T-cell (primary cell): ENCODE measurements at regions not wholly inside any gene's neighbourhood (a gene's known extent, or its start where the extent isn't known, plus 50 kb on each side); places are given as distances from the start of the nearest gene placed in this dataset.

Experiments
- ATAC-seq, 4 experiments: fragments of 200-7000 bp in 3 of 4; fragments of 150-1000 bp in 1 of 4; cut with Tn5 transposase; replicated peaks in 1 of 4; 1 replicate in 3 of 4; 2 replicates in 1 of 4; pipeline ENCODE4 v1.10.0; 2021; ENCODE audit warnings: moderate library complexity in 3 of 4, mild to moderate bottlenecking in 2 of 4, moderate number of reproducible peaks in 1 of 4
- CTCF ChIA-PET, 2 donors: fragments of 300-600 bp; sonication (Branson Sonifier 250); formaldehyde crosslinking; loops; one replicate each; lab custom pipeline; 2022; ENCODE audit warnings: antibody characterized with exemption in 2 of 2; lab: Charles Lee
- POLR2A ChIA-PET, 2 donors: fragments of 300-600 bp; sonication (Branson Sonifier 250); formaldehyde crosslinking; loops; one replicate each; lab custom pipeline; 2022; ENCODE audit warnings: antibody characterized with exemption in 2 of 2; lab: Charles Lee
- DNase-seq, 35 experiments: peaks; one replicate each; pipeline versions ENCODE4 v3.0.0 to v3.0.0-alpha.2; 2013 to 2023
- H3K27ac ChIP-seq: one replicate; pipeline ENCODE4 v1.5.1; 2013; ENCODE audit warnings: low read length
- H3K27me3 ChIP-seq, 2 experiments: replicated peaks in 1 of 2; 1 replicate in 1 of 2; 2 replicates in 1 of 2; pipeline versions ENCODE4 v1.6.1 to v1.7.0; 2013; ENCODE audit warnings: low read length in 1 of 2, mixed read lengths in 1 of 2; ENCODE audit not compliant: control insufficient read depth in 2 of 2, insufficient read depth in 2 of 2; ENCODE audit errors: extremely low read depth in 1 of 2
- H3K36me3 ChIP-seq, 2 donors: 1 replicate in 1 of 2; 2 replicates in 1 of 2; pipeline versions ENCODE4 v1.6.1 to v1.7.0; 2013; ENCODE audit warnings: low read length in 1 of 2; ENCODE audit not compliant: control insufficient read depth in 2 of 2, insufficient read depth in 1 of 2; ENCODE audit errors: extremely low read depth in 1 of 2
- H3K4me1 ChIP-seq, 2 experiments: 1 replicate in 1 of 2; 2 replicates in 1 of 2; pipeline versions ENCODE4 v1.6.1 to v1.7.0; 2013; ENCODE audit warnings: low read length in 2 of 2, mixed read lengths in 1 of 2; ENCODE audit not compliant: insufficient read depth in 2 of 2, control insufficient read depth in 1 of 2; ENCODE audit errors: extremely low read depth in 1 of 2
- H3K4me3 ChIP-seq, 2 donors: 1 replicate in 1 of 2; 2 replicates in 1 of 2; pipeline versions ENCODE4 v1.5.1 to v1.7.0; 2013; ENCODE audit warnings: mild to moderate bottlenecking in 2 of 2, low read length in 1 of 2, moderate library complexity in 1 of 2; ENCODE audit not compliant: control insufficient read depth in 1 of 2; ENCODE audit errors: extremely low read depth in 1 of 2
- H3K9me3 ChIP-seq: 2 replicates; pipeline ENCODE4 v1.7.0; 2013
- H3K27ac Mint-ChIP-seq, 2 donors: one replicate each; pipeline ENCODE4 v1.8.0; 2020 to 2021; ENCODE audit warnings: mild to moderate bottlenecking in 2 of 2, mixed read lengths in 2 of 2
- H3K27me3 Mint-ChIP-seq, 2 donors: one replicate each; pipeline ENCODE4 v1.8.0; 2021 to 2022; ENCODE audit warnings: mixed read lengths in 2 of 2
- H3K36me3 Mint-ChIP-seq: one replicate; pipeline ENCODE4 v1.8.0; 2021; ENCODE audit warnings: mixed read lengths
- H3K4me1 Mint-ChIP-seq, 3 donors: one replicate each; pipeline ENCODE4 v1.8.0; 2020 to 2022; ENCODE audit warnings: mixed read lengths in 3 of 3, mild to moderate bottlenecking in 1 of 3
- H3K4me3 Mint-ChIP-seq, 3 donors: one replicate each; pipeline ENCODE4 v1.8.0; 2020 to 2022; ENCODE audit warnings: mild to moderate bottlenecking in 3 of 3, mixed read lengths in 3 of 3, moderate library complexity in 3 of 3
- H3K9me3 Mint-ChIP-seq, 3 donors: one replicate each; pipeline ENCODE4 v1.8.0; 2020 to 2022; ENCODE audit warnings: mixed read lengths in 3 of 3
- WGBS: methylation state at CpG from one replicate; pipeline ENCODE4 v1.1.5; 2013; ENCODE audit warnings: missing lambda C conversion rate; ENCODE audit not compliant: insufficient coverage; 5-methylcytosine and 5-hydroxymethylcytosine counted together

DNA sequence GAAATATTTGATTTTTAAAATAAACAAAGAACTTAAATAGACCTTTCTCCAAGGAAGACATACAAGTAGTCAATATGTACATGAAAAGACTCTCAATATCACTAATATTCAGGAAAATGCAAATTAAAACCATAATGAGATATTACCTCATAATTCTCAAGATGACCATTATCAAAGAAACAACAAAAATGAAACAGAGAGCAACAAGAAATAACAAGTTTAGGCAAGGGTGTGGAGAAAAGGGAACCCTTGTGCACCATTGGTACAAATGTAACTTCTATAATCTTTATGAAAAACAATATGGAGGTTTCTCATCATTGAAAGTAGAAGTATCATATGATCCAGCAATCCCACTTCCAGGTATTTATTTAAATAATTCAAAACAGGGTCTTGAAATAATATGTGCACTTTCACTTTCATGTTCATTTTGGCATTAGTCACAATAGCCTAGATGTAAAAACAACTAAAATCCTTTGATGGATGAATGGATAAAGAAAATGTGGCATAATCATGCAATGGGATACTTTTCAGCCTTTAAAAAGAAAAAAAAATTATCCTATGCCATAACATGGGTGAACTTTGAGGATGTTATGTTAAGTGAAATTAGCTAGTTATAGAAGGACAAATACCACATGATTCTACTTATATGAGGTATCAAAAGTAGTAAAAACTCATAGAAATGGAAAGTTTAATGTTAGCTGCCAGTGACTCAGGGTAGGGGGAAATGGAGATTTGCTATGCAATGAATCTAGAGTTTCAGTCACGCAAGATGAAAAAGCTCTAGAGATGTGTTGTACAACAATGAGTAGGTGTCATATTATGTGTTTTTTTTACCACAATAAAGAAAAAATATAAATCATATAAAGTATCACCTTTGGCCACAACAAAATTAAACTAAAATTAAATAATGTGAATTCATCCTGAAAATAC is 114.5 kb upstream of the LYPLAL1 start:
- Histone ChIP-seq H3K4me1 (no peaks in the 10 kb centered on the region), H3K36me3 (no peaks in the 10 kb centered on the region), H3K27me3 (no peaks in the 10 kb centered on the region), H3K27ac (no peak overlapping the region), H3K9me3 (no peaks in the 10 kb centered on the region), H3K4me3 (no peak overlapping the region)
- ATAC-seq (no peak), DNase-seq (no peak)
- peaks cover 3 to 5% (median 4%) of the 10 kb centered on the region in 3 donors for H3K9me3 Mint-ChIP-seq
- no peaks in the 10 kb centered on the region for H3K4me1 Mint-ChIP-seq
- H3K27me3 Mint-ChIP-seq: no peaks in the 10 kb centered on the region
- CTCF ChIA-PET: no interaction called here
- H3K27ac Mint-ChIP-seq: no peak overlapping the region
- POLR2A ChIA-PET: no interaction called here
- no peaks in the 10 kb centered on the region for H3K36me3 Mint-ChIP-seq
- WGBS: no CpG with 5 or more reads among the region's 1 CpG
- no peak overlapping the region for H3K4me3 Mint-ChIP-seq

DNA sequence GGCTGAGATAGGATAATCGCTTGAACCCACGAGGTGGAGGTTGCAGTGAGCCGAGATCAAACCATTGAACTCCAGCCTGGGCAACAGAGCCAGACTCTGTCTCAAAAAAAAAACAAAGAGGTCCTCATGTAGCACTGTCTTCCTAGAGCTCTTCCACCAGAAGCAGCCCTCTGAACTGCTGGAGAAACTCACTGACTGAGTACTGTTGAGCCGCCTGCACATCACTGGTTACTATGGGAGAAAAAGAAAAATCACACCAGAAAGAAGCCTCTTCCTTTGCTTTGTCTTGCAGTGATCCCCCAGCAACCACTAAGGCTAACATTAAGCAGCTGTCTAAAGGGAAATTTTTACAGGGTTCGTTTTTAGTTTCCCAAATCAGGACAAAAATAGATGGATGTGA is 112.9 kb upstream of the LYPLAL1 start:
- Histone ChIP-seq H3K9me3 (no peaks in the 10 kb centered on the region), H3K27me3 (no peaks in the 10 kb centered on the region), H3K4me3 (no peak overlapping the region), H3K36me3 (no peaks in the 10 kb centered on the region), H3K4me1 (no peaks in the 10 kb centered on the region), H3K27ac (no peak overlapping the region)
- H3K4me3 Mint-ChIP-seq: no peak overlapping the region
- POLR2A ChIA-PET: no interaction called here
- 100% methylated on average over 3 of the region's 5 CpGs for WGBS
- H3K27ac Mint-ChIP-seq: no peak overlapping the region
- CTCF ChIA-PET: interaction anchor here in 1 of 2 donors (0.5 kb wide), 1 partner anchor 69 kb away, joined by 3 read pairs; no protein-coding TSS in a partner anchor
- H3K36me3 Mint-ChIP-seq: no peaks in the 10 kb centered on the region
- no peak for ATAC-seq
- H3K27me3 Mint-ChIP-seq: no peaks in the 10 kb centered on the region
- no peak for DNase-seq
- peaks cover 3 to 5% (median 4%) of the 10 kb centered on the region in 3 donors for H3K9me3 Mint-ChIP-seq
- no peaks in the 10 kb centered on the region for H3K4me1 Mint-ChIP-seq

DNA sequence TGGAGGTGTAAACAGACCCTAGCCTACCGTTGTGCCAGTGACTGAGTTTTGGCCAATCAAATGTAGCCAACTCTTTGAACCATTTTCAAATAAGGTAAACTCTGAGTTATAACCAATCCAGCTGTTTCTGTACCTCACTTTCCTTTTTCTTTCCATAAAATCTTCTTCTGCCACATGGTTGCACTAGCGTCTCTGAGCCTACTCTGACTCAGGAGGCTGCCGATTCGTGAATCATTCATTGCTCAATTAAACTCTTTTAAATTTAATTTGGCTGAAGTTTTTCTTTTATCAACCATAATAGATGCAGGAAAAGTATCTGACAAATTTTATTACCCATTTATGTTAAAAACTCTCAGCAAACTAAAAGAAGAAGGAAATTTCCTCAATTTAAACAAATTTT is 111.5 kb upstream of the LYPLAL1 start:
- Mint-ChIP-seq H3K27ac (no peak overlapping the region), H3K4me1 (no peaks in the 10 kb centered on the region), H3K27me3 (no peaks in the 10 kb centered on the region), H3K4me3 (no peak overlapping the region), H3K9me3 (peaks cover 0 to 5% (median 4%) of the 10 kb centered on the region in 3 donors), H3K36me3 (no peaks in the 10 kb centered on the region)
- H3K9me3 ChIP-seq: no peaks in the 10 kb centered on the region
- H3K27ac ChIP-seq: no peak overlapping the region
- ATAC-seq (no peak), DNase-seq (no peak)
- H3K27me3 ChIP-seq: no peaks in the 10 kb centered on the region
- H3K4me1 ChIP-seq: no peaks in the 10 kb centered on the region
- H3K36me3 ChIP-seq: no peaks in the 10 kb centered on the region
- POLR2A ChIA-PET: no interaction called here
- H3K4me3 ChIP-seq: no peak overlapping the region
- WGBS: no CpG with 5 or more reads among the region's 4 CpGs
- CTCF ChIA-PET: no interaction called here

DNA sequence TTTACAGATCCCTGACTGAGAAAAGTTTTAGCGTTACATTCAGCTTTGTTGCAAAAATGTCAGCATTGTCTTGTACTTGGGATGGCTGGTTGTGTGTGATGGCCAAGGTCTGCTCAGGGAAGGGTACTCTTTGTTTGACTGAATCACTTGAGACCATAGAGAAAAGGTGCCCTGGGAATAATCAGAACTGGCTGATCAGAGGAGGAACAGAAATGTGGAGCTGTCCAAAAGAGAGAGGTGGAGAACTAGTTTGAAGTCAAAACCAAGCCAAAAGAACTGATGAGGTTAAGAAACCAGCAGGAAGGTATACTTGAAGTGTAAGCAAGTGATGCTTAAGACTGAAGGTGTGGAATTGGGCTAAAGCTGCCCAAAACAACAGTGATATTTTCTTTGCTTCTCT is 107.6 kb upstream of the LYPLAL1 start:
- Histone ChIP-seq H3K27ac (no peak overlapping the region), H3K36me3 (no peaks in the 10 kb centered on the region), H3K27me3 (no peaks in the 10 kb centered on the region), H3K9me3 (no peaks in the 10 kb centered on the region), H3K4me3 (no peak overlapping the region), H3K4me1 (no peaks in the 10 kb centered on the region)
- Mint-ChIP-seq H3K9me3 (peaks cover 6% of the 10 kb centered on the region in 3 donors), H3K27ac (no peak overlapping the region), H3K36me3 (no peaks in the 10 kb centered on the region), H3K27me3 (no peaks in the 10 kb centered on the region), H3K4me3 (no peak overlapping the region), H3K4me1 (no peaks in the 10 kb centered on the region)
- ChIA-PET POLR2A (no interaction called here), CTCF (no interaction called here)
- DNase-seq: no peak
- ATAC-seq: no peak
- WGBS: 83% methylated on average over 1 of the region's 1 CpG

DNA sequence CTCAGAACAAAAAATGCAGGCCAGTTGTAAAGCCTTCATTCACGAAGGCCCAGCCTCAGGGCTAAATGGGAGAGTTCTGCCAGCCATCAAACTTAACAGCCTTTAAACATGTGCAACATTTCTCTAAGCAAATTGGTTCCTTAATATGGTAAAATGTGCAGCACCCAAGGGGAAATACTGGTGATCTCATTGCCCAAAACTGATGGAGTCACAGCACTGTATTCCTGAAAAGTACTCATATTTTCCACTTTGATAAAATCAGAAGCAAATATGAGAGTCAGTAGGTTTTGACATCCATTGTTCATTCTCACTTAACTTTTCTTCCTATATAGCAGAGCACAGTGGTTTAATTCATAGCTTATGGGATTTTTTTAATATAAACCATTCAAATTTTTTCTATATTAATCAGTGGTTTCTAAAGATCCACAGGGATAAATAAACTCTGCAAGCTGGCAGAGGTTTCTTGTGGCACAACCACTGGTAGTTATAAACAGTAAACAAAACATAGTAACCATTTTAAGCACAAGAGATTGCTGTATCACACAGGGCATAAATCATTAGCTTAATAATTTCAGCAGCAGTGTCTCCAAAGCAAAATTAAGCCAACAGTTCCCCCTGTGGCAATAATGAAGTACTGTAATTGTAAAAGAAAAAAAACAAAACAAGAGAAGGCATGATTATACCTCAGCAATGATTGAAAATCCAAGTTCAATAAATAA is 106.9 kb upstream of the LYPLAL1 start:
- ChIA-PET CTCF (no interaction called here), POLR2A (no interaction called here)
- ATAC-seq (no peak), DNase-seq (no peak)
- H3K4me3 ChIP-seq: no peak overlapping the region
- H3K4me1 ChIP-seq: no peaks in the 10 kb centered on the region
- H3K36me3 ChIP-seq: no peaks in the 10 kb centered on the region
- no peak overlapping the region for H3K27ac ChIP-seq
- no peaks in the 10 kb centered on the region for H3K9me3 ChIP-seq
- Mint-ChIP-seq H3K27me3 (no peaks in the 10 kb centered on the region), H3K36me3 (no peaks in the 10 kb centered on the region), H3K4me1 (no peaks in the 10 kb centered on the region), H3K9me3 (peaks cover 6 to 9% (median 6%) of the 10 kb centered on the region in 3 donors), H3K4me3 (no peak overlapping the region), H3K27ac (no peak overlapping the region)
- 43% methylated on average over 1 of the region's 1 CpG for WGBS
- no peaks in the 10 kb centered on the region for H3K27me3 ChIP-seq

DNA sequence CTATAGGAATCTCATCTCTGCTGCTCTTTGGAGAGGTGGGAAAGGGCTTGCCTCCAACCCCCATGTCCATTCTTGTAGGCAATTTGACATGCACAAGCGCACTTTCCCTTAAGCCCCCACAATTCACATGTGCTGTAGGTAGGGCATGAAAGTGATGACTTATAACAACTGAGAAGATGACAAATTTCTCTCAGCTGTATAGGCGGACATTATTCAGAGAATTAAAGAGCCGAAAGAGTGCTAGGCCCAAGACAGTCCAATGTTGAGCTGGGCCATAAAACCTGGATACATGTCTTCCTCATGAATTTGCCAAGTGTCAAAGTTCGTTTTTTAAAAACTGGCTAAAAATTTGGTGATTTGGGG is 106.3 kb upstream of the LYPLAL1 start:
- ChIA-PET CTCF (interaction anchor here in 1 of 2 donors (1.8 kb wide), 1 partner anchor 10 kb away, joined by 6 read pairs; no protein-coding TSS in a partner anchor), POLR2A (interaction anchor here in 1 of 2 donors (0.6 kb wide), 1 partner anchor 224 kb away, joined by 3 read pairs; no protein-coding TSS in a partner anchor)
- Mint-ChIP-seq H3K9me3 (peaks cover 6 to 14% (median 9%) of the 10 kb centered on the region in 3 donors), H3K36me3 (no peaks in the 10 kb centered on the region), H3K27me3 (no peaks in the 10 kb centered on the region), H3K4me1 (no peaks in the 10 kb centered on the region), H3K27ac (no peak overlapping the region), H3K4me3 (no peak overlapping the region)
- 90% methylated on average over 2 of the region's 4 CpGs for WGBS
- Histone ChIP-seq H3K4me1 (no peaks in the 10 kb centered on the region), H3K36me3 (no peaks in the 10 kb centered on the region), H3K4me3 (no peak overlapping the region), H3K9me3 (no peaks in the 10 kb centered on the region), H3K27me3 (no peaks in the 10 kb centered on the region), H3K27ac (no peak overlapping the region)
- ATAC-seq (no peak), DNase-seq (no peak)
